ENCODE measurements at regions not wholly inside any gene's neighbourhood (a gene's known extent, or its start where the extent isn't known, plus 50 kb on each side); places are given as distances from the start of the nearest gene placed in this dataset.

DNA sequence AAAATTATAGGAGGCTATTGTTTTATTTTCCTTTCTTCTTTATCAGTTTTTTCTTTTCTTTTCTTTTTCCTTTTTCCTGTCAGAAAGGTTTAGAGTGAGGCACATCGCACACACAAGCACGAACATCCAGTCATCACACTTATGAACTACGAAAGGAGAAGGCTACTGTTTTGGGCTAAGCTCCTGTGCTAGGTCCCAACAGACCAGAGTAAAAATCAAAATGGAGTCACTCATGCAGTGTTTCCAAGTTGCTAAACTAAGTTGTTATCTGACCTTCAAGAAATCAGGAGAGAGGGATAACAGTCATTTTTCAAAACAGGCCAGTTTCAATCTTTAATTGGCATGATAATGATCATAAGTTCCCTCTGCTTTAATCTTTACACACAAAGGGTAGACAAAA, 93.6 kb downstream of the CD24 start:
- TF ChIP-seq ZNF274 (IDR thresholded peaks at IDR 0.05; ENCODE audit: insufficient read depth, insufficient read length) (no peak), CBX3 (IDR thresholded peaks at IDR 0.05; ENCODE audit: borderline replicate concordance, low read depth) (no peak), POLR2A (IDR thresholded peaks at IDR 0.05; ENCODE audit: low read depth, low read length) (no peak), MYC (IDR thresholded peaks at IDR 0.05; ENCODE audit: insufficient read depth, insufficient read length, insufficient replicate concordance, low read length, severe bottlenecking) (no peak), PAX5 (IDR thresholded peaks at IDR 0.05; ENCODE audit: borderline replicate concordance, low read depth, low read length) (no peak), ZBTB33 (IDR thresholded peaks at IDR 0.05) (no peak), RB1 (IDR thresholded peaks at IDR 0.05; ENCODE audit: borderline replicate concordance) (no peak), CEBPZ (IDR thresholded peaks at IDR 0.05; ENCODE audit: low read depth, low read length) (no peak), GABPA (IDR thresholded peaks at IDR 0.05; ENCODE audit: low read depth) (no peak), ZBED1 (IDR thresholded peaks at IDR 0.05; ENCODE audit: borderline replicate concordance) (no peak), YY1 (IDR thresholded peaks at IDR 0.05; ENCODE audit: low read depth, low read length) (no peak)
- TF ChIP-seq, protein P1, sequence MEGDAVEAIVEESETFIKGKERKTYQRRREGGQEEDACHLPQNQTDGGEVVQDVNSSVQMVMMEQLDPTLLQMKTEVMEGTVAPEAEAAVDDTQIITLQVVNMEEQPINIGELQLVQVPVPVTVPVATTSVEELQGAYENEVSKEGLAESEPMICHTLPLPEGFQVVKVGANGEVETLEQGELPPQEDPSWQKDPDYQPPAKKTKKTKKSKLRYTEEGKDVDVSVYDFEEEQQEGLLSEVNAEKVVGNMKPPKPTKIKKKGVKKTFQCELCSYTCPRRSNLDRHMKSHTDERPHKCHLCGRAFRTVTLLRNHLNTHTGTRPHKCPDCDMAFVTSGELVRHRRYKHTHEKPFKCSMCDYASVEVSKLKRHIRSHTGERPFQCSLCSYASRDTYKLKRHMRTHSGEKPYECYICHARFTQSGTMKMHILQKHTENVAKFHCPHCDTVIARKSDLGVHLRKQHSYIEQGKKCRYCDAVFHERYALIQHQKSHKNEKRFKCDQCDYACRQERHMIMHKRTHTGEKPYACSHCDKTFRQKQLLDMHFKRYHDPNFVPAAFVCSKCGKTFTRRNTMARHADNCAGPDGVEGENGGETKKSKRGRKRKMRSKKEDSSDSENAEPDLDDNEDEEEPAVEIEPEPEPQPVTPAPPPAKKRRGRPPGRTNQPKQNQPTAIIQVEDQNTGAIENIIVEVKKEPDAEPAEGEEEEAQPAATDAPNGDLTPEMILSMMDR (IDR thresholded peaks at IDR 0.05 in 2 of 3, conservative IDR thresholded peaks at IDR 0.05 in 1 of 3; ENCODE audit: control insufficient read depth in 2 of 3, extremely low read depth in 1 of 3, insufficient read depth in 1 of 3, low read depth in 3 of 3, low read length in 3 of 3) = no peak
- TF ChIP-seq, protein P2, sequence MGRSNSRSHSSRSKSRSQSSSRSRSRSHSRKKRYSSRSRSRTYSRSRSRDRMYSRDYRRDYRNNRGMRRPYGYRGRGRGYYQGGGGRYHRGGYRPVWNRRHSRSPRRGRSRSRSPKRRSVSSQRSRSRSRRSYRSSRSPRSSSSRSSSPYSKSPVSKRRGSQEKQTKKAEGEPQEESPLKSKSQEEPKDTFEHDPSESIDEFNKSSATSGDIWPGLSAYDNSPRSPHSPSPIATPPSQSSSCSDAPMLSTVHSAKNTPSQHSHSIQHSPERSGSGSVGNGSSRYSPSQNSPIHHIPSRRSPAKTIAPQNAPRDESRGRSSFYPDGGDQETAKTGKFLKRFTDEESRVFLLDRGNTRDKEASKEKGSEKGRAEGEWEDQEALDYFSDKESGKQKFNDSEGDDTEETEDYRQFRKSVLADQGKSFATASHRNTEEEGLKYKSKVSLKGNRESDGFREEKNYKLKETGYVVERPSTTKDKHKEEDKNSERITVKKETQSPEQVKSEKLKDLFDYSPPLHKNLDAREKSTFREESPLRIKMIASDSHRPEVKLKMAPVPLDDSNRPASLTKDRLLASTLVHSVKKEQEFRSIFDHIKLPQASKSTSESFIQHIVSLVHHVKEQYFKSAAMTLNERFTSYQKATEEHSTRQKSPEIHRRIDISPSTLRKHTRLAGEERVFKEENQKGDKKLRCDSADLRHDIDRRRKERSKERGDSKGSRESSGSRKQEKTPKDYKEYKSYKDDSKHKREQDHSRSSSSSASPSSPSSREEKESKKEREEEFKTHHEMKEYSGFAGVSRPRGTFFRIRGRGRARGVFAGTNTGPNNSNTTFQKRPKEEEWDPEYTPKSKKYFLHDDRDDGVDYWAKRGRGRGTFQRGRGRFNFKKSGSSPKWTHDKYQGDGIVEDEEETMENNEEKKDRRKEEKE (IDR thresholded peaks at IDR 0.05) = no peak
- TF ChIP-seq, protein P3, sequence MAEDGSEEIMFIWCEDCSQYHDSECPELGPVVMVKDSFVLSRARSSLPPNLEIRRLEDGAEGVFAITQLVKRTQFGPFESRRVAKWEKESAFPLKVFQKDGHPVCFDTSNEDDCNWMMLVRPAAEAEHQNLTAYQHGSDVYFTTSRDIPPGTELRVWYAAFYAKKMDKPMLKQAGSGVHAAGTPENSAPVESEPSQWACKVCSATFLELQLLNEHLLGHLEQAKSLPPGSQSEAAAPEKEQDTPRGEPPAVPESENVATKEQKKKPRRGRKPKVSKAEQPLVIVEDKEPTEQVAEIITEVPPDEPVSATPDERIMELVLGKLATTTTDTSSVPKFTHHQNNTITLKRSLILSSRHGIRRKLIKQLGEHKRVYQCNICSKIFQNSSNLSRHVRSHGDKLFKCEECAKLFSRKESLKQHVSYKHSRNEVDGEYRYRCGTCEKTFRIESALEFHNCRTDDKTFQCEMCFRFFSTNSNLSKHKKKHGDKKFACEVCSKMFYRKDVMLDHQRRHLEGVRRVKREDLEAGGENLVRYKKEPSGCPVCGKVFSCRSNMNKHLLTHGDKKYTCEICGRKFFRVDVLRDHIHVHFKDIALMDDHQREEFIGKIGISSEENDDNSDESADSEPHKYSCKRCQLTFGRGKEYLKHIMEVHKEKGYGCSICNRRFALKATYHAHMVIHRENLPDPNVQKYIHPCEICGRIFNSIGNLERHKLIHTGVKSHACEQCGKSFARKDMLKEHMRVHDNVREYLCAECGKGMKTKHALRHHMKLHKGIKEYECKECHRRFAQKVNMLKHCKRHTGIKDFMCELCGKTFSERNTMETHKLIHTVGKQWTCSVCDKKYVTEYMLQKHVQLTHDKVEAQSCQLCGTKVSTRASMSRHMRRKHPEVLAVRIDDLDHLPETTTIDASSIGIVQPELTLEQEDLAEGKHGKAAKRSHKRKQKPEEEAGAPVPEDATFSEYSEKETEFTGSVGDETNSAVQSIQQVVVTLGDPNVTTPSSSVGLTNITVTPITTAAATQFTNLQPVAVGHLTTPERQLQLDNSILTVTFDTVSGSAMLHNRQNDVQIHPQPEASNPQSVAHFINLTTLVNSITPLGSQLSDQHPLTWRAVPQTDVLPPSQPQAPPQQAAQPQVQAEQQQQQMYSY (CRISPR knock-in tag; IDR thresholded peaks at IDR 0.05) = no peak
